ENCODE measurements at regions not wholly inside any gene's neighbourhood (a gene's known extent, or its start where the extent isn't known, plus 50 kb on each side); places are given as distances from the start of the nearest gene placed in this dataset.

GRCh38 chr12:29081101-29081500 lies 68.0 kb upstream of the FAR2 start:
- no peak for DNase-seq (ENCODE audit: extremely low read depth, low read depth)

GRCh38 chr12:29082522-29082921 lies 66.6 kb upstream of the FAR2 start:
- no peak for DNase-seq (ENCODE audit: extremely low read depth, low read depth)

GRCh38 chr12:29086325-29087271 lies 62.5 kb upstream of the FAR2 start:
- no peak for DNase-seq (ENCODE audit: extremely low read depth, low read depth)

- DNase-seq (ENCODE audit: extremely low read depth, low read depth): no peak
These were observed 60.4 kb upstream of the FAR2 start for GRCh38 chr12:29088611-29089219.

Small RNA genes in the stretch of these regions (small RNA-seq; reads per million reads assigned to genes)
- gene AC024255.1: 0 reads per million in 2 experiments
